ENCODE measurements at regions not wholly inside any gene's neighbourhood (a gene's known extent, or its start where the extent isn't known, plus 50 kb on each side); places are given as distances from the start of the nearest gene placed in this dataset.

GRCh38 chr15:77839456-77839855, 206.7 kb upstream of the LINGO1 start:
- no peak for TF ChIP-seq CTCF (conservative IDR thresholded peaks at IDR 0.05; ENCODE audit: low read depth, low read length)
- H3K4me3 ChIP-seq (ENCODE audit: low read length) = no peak overlapping the region
- no peak for DNase-seq (ENCODE audit: low read depth)

- TF ChIP-seq CTCF (conservative IDR thresholded peaks at IDR 0.05; ENCODE audit: low read depth, low read length) = no peak
Measured at GRCh38 chr15:77838595-77838994, 205.9 kb upstream of the LINGO1 start.

GRCh38 chr15:77838061-77838460, 205.3 kb upstream of the LINGO1 start:
- no peak for TF ChIP-seq CTCF (conservative IDR thresholded peaks at IDR 0.05; ENCODE audit: low read depth, low read length)
- H3K4me3 ChIP-seq (ENCODE audit: low read length) = no peak overlapping the region
- DNase-seq (ENCODE audit: low read depth) = no peak

More at GRCh38 chr15:77838595-77838994, 205.9 kb upstream of the LINGO1 start:
- DNase-seq (ENCODE audit: low read depth) = no peak
- H3K4me3 ChIP-seq (ENCODE audit: low read length) = no peak overlapping the region

GRCh38 chr15:77837649-77838025, 204.9 kb upstream of the LINGO1 start:
- no peak for TF ChIP-seq CTCF (conservative IDR thresholded peaks at IDR 0.05; ENCODE audit: low read depth, low read length)
- DNase-seq (ENCODE audit: low read depth) = no peak
- H3K4me3 ChIP-seq (ENCODE audit: low read length) = no peak overlapping the region

- no peak for TF ChIP-seq CTCF (conservative IDR thresholded peaks at IDR 0.05; ENCODE audit: low read depth, low read length)
- no peak overlapping the region for H3K4me3 ChIP-seq (ENCODE audit: low read length)
- no peak for DNase-seq (ENCODE audit: low read depth)
Measured at GRCh38 chr15:77836906-77837648, 204.4 kb upstream of the LINGO1 start.

GRCh38 chr15:77836121-77836692, 203.5 kb upstream of the LINGO1 start:
- H3K4me3 ChIP-seq (ENCODE audit: low read length) = no peak overlapping the region
- no peak for DNase-seq (ENCODE audit: low read depth)
- TF ChIP-seq CTCF (conservative IDR thresholded peaks at IDR 0.05; ENCODE audit: low read depth, low read length) = no peak

All from retinal pigment epithelial cell (primary cell).